NCI-H2227 (cell line): ENCODE measurements at regions not wholly inside any gene's neighbourhood (a gene's known extent, or its start where the extent isn't known, plus 50 kb on each side); places are given as distances from the start of the nearest gene placed in this dataset.
A peak's percentile ranks its signal among the peaks of the same experiment; 100 is the strongest.

Source experiments
- DNase-seq: peaks from one replicate; lab custom pipeline; 2025; ENCODE audit not compliant: unreplicated experiment; lab: John Stamatoyannopoulos, UW

GRCh38 chr6:109295774-109296156 lies 86.5 kb downstream of the CD164 start:
- no peak for DNase-seq

DNA sequence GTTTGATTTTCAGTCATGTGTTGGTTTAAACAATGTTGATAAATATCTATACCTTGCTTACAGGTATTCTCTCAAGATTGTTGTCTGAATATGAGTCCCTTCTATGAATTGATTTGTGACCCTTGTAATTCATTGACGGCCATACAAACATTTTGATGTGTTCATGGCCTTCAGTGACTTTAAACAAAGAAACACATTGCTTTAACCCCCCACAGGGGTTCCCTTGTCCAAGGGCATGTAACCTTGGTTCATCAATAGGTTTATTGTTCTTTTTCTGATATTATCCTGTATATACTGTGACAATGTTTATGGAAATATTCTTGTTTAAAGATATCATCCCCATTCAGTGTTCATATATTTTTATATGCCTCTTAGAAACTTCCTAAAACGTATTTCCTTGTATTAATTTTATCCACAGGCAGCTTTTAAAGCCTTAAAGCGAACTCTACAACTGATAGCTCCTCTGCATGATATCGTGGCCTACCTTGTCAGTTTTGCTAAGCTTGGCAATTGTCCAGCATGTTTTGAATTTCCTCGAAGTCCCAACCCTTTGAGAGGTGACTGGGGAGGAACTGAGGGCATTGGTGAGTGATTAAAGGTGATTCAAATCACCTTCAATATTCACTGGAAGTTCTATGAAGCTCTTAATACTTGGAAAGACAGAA lies 87.0 kb downstream of the CD164 start:
- DNase-seq = no peak

DNA sequence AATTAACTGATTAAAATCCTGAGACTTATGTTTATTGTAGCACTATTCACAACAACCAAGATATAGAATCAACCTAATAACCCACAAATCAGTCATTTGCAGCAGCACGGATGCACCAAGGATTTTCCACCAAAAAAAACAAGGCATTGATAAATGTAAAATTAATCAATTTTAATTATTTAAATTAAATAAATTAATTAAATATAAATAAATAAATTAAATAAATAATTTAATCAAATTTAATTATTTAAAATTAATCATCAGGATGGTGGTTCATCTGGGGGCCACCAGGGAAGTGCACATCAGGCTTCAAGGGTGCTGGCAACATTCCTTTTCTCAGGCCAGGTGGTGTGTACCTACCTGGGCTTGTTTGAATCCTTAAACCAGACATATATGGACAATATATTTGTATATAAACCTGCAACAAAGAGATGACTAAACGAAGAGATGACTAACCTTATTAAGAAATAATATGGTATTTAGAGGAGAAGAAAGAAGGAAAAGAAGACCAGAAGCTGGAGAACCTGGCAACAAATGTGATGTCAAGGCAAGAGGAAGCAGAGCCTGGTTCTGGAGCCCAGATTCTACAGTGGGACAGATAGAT lies 89.2 kb downstream of the CD164 start:
- no peak for DNase-seq

DNA sequence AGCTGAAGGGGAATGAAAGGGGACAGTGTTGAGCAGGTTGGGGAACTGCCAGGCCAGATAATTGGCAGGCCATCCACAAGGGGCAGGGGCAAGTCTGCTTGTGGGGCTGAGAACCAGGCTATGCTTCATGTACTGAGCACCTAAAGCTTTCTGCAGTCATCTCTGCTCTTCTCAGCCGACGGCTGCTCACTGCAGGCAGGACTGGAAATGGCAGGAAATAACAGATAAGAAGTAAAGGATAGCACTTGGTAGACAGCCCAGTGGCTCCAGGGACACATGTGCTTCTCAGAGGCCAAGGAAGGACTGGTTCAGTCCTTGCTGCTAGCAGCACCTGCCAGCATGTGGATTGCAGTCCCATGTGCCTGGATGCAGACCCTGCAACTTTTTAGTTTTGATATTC lies 89.8 kb downstream of the CD164 start:
- DNase-seq = no peak

DNA sequence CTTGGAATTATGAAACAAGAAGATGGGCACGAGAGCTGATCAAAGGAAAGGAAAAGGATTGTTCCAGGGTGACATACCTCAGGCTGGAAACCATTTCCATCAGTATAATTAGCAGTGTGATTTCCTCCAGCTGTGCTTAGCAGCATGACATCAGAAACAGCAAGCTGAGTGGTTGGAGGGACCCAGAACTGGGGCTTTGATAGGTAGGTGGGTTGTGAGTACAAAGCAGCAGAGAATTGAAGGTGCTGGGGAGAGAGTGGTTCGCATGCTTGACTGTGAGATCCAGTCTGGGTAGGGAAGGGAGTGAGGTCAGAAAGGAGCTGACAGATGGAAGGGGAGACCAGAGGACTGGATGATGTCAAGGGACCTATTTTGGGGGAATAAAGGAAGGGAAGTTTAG lies 90.4 kb downstream of the CD164 start:
- no peak for DNase-seq

GRCh38 chr6:109290143-109290931 lies 91.9 kb downstream of the CD164 start:
- no peak for DNase-seq

DNA sequence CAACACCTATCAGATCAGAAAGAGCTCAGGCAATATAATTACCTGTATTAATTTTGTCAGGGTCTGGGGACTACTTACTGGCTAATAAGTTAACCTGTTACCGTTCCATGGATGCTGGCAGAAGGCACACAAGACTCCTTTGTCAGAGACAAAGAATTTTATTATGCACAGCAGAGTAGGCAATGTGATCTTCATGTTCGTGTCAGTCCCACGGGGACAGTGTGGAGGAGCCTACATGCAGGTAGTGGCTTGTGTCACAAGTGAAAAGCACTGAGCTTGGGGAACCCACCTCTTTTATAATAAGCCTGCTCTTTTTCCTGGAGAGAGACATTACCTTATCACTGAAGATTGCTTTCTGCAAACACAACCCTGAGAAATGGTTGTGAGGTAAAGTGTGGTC lies 96.9 kb downstream of the CD164 start:
- DNase-seq = no peak

GRCh38 chr6:109284675-109285074 lies 97.6 kb downstream of the CD164 start:
- DNase-seq = no peak

DNA sequence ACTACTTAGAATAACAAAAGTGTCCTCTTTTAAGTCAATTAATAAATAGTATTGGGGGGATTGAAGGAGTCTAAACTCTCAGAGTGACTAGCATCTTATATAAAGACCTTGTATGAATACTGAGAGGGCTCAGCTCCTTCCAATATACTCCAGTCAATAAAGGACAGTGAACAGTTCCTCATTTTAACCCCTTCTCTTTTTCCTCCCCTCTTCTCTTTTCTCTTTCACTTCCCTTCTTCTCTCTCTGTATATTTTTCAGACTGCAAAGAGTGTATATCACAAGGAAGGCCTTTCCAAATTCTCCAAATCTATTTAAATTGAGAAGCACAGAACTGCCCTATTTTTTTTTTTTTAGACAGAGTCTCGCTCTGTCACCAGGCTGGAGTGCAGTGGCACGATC lies 99.5 kb downstream of the CD164 start:
- no peak for DNase-seq

- DNase-seq = no peak
Observed at GRCh38 chr6:109279628-109280027, 102.6 kb downstream of the CD164 start.

DNA sequence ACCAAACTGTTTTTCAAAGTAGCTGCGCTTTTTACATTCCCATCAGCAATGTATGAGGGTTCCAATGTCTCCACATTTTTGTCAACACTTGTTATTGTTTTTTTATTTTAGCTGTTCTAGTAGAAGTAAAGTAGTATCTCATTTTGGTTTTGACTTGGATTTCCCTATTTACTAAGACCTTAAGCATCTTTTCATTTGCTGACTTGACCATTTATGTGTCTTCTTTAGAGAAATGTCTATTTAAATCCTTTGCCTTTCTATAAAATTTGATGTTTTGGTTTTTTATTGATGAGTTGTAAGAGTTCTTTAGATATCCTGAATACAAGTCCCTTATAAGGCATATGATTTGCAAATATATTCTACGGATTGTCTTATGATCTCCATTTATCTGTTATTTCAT lies 110.6 kb downstream of the CD164 start:
- DNase-seq = no peak

- no peak for DNase-seq
Observed at GRCh38 chr6:109269953-109270517, 112.2 kb downstream of the CD164 start.

DNA sequence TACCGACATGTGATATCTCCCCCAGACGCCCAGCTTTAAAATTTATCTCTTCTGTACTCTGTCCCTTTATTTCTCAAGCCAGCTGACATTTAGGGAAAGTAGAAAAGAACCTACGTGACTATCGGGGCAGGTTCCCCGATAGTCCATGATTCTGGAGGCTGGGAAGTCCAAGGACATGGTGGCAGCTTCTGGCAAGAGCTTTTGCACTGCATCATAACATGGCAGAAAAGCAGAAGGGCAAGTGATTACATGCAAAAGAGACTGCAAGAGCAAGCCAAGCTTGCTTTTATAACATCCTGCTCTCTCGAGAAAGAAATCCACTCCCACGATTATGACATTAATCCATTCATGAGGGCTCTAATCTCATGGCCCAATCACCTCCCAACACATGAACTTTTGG lies 113.2 kb downstream of the CD164 start:
- no peak for DNase-seq

DNA sequence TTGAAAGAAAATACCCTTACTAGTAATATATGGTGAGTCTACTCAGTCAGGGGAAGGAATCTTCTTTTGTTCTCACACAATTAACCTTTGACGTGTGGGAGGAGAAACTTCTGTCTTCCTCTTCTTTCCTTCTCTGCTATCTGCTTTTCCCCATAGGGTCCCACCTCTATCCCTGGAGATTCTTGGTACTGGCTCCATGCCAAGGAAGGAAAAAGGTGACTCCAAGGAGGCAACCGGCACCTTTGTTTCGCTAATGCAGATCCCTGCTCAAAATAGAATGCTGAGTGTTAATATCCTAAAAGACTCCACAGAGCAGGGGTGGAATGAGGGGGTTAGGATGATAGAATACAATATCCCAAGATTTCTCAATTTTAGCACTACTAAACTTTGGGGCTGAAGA lies 116.7 kb downstream of the CD164 start:
- DNase-seq = peak; percentile 15

DNA sequence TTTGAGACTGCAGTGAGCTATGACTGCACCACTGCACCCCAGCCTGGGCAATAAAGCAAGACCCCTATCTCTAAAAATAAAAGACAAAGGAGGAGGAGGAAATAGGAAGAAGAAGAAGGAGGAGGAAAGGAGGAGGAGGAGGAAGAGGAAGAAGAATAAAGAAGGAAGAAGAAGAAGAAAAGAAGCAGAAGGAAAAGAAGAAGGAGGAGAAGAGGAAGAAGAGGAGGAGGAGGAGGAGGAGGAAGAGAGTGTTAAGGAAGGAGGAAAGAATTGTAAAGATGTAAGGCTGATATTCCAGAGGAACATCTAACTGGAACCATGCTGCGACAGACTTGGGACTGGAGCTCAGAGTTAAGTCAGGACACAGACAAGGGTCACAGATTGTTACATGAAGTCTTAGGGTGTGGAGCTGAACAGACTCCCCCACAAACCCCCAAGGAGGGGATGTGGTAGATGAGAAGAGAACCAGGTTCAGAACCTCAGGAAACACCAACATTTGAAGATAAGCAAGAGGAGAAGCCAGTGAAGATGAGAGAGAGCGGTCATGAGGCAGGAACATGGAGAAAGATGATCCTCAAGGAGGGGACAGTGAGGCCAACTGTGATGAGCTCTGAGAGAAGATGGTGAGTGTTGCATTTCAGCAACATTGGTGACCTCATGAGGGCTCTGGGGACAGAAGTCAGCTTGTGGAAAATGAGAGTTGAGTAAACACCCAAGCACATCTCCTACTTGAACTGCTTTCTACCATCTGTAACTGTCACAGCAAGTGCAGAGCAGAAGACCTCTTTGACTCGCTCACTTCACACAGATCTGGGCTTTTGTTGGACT lies 118.2 kb downstream of the CD164 start:
- no peak for DNase-seq

GRCh38 chr6:109262261-109262660 lies 120.0 kb downstream of the CD164 start:
- DNase-seq = no peak

DNA sequence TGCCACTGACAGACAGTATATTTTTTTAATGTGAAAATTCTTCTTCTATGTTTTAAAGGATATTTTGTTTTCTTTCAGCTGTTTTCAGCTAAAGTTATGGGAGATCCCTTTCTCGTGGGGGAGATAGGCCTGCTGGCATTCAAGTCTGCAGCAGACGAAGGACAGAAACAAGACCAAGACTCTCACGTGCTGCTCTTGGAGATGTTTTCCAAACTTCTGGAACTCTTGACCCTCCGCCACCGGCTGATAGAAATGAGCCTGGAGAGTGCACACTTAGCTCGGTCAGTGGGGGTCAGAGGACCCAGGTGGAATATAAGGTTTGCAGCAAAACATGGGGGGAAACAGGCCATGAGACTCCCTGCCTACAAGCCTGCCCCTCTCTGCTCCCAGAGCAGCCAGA lies 120.5 kb downstream of the CD164 start:
- no peak for DNase-seq

DNA sequence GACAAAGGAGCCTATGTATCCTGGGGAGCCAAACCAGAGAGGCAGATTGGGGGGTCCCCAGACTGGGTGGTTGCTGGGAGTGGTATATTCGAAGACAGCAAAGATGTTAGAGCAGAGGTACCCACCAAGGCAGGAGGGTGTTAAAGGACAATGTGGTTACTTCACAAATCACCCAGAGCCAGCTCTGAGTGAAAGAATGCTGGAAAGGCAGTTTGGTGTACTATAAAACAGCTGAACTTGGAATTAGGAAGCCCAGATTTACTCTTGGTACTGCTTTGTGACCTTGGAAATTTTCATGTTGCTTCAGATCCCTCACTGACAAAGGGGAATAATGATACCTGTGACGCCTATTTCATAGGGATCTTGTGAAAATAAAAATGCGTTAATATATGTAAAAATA lies 121.6 kb downstream of the CD164 start:
- no peak for DNase-seq

DNA sequence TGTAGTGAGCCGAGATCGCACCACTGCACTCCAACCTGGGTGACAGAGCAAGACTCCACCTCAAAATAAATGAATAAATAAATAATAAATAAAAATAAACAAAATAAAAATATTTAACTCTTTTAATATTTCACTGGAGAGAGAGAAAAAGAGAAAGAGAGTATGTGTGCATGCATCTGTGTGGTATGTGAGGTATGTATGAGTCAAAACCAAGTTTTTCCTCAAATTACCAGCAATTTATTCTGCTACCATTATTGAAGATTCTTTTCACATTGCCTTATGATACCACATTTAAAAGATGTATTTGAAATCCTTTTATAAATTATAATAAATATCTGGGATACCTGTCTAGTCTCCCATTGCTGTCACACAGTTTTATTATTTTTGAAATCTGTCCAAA lies 122.1 kb downstream of the CD164 start:
- no peak for DNase-seq

DNA sequence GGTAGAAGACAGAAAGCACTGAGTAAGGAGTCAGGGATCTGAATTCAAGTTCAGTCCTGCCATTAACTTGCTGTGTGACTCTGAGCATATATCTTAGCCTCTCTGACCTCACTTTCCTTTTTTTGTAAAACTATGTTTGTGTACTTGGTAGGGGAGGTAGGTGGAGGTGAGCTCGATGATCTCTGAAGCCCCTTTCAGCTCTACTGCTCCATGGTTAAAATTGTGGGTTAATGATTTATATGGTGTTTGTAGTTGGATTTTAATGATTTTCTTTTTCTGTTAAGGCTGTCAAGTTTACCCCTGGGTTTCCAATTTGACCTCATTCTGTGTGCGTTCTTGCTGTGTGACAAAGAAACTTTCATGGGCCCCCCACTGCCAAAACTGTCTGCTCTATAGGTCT lies 124.1 kb downstream of the CD164 start:
- DNase-seq = no peak

GRCh38 chr6:109257494-109257893 lies 124.8 kb downstream of the CD164 start:
- no peak for DNase-seq
